GM18951 (cell line): ENCODE measurements at regions not wholly inside any gene's neighbourhood (a gene's known extent, or its start where the extent isn't known, plus 50 kb on each side); places are given as distances from the start of the nearest gene placed in this dataset.

ENCODE experiments used
- POLR2A ChIP-seq: IDR thresholded peaks from 4 replicates; pipeline ENCODE4 v1.6.1; 2011; ENCODE audit warnings: mild to moderate bottlenecking; ENCODE audit not compliant: insufficient read length, insufficient read depth; ENCODE audit errors: extremely low read depth
- in situ Hi-C: fragments of 300-500 bp; cut with MboI; formaldehyde crosslinking; loops from one replicate; pipeline ENCODE4 v1.12.0; 2022; ENCODE audit warnings: low sequenced_read_pairs, mixed read lengths, inconsistent platforms; ENCODE audit not compliant: unreplicated experiment

DNA sequence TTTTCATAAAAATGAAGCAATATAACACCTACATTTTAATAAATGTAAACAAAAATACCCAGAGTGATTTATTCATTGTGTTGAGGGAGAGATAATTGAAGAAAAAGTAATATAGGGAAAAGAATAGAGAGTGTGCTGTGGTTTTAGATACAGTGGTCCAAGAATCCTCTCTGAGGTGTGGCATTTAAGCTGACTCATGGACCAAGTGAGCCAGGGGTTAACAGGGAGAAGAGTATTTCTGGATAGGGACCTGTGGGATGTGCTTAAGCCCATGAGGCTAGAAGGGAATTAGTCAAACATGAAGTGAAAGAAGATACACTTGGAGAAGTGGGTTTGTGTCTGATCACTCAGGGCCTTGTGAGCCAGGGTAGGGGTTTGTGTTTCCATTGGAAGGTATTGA lies 680.7 kb upstream of the GRM7 start:
- no peak for TF ChIP-seq POLR2A

DNA sequence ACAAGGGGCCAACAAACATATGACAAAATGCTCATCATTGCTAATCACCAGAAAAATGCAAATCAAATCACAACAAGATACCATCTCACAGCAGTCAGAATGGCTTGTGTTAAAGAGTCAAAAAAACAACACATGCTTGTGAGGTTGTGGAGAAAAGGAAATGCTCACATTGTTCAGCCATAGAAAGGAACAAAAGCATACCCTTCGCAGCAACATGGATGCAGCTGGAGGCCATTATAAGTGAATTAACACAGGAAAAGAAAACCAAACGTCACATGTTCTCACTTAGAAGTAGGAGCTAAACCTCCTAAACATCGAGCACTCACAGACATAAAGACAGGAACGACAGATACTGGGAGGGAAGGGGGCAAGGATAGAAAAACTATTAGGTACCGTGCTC lies 678.4 kb upstream of the GRM7 start:
- TF ChIP-seq POLR2A, result no peak
- in situ Hi-C loops, result no loop called here

More for the DNA sequence above, 680.7 kb upstream of the GRM7 start:
- in situ Hi-C loops, result no loop called here

- in situ Hi-C loops, result no loop called here
- TF ChIP-seq POLR2A, result no peak
Measured at GRCh38 chr3:6182909-6183308, 678.0 kb upstream of the GRM7 start.

DNA sequence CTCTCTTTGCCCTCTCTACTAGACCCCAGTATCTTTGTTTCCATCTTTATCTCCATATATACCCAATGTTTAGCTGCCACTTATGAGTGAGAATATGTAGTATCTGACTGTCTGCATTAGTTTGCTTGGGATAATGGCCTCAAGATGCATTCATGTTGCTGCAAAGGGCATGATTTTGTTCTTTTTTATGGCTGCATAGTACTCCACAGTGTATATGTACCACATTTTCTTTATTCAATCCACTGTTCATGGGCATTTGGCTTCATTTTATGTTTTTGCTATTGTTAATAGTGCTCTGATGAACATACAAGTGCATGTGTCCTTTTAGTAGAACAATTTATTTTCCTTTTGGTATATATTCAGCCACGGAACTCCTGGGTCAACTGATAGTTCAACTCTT lies 671.5 kb upstream of the GRM7 start:
- no peak for TF ChIP-seq POLR2A
- in situ Hi-C loops, result no loop called here

GRCh38 chr3:6204891-6205290 lies 656.0 kb upstream of the GRM7 start:
- in situ Hi-C loops, result no loop called here
- no peak for TF ChIP-seq POLR2A

DNA sequence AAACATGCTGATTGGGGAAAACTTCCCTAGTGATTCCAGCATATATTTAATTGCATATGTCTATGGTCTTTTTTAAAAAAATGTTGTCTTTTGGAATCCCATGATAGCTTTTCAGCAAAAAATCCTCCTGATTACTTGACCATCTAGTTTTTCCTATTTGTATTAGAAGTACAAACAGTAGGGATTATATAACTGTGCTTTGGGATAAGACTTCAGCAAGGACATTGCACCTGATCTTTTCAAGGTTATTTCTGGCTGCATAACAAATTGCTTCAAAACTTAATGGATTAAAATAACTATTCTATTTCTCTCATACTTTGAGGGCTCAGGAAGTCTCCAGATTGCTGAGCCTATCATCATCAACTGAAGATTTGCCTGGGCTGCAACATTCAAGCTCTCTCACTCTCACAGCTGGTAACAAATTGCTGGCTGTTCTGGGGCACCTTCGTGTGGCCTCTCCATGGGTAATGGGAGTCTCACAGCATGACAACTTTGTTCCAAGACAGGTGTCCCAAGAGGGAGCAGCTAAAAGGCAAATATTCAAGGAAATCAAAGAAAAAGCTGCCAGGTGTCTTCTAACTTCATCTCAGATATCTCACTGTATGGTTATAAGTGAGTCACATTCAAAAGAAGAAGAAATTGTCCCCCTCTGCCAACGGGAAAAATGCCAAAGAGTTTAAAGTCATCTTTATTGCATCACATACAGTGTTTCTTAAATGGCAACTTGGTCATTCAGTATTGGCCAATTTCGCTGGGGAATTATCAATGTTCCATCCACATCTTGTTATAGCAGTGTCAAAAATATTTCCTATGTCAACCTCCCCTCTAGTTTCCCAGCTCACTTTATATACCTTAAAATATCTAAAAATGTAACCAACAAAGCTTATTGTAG lies 644.5 kb upstream of the GRM7 start:
- in situ Hi-C loops, result no loop called here
- no peak for TF ChIP-seq POLR2A

DNA sequence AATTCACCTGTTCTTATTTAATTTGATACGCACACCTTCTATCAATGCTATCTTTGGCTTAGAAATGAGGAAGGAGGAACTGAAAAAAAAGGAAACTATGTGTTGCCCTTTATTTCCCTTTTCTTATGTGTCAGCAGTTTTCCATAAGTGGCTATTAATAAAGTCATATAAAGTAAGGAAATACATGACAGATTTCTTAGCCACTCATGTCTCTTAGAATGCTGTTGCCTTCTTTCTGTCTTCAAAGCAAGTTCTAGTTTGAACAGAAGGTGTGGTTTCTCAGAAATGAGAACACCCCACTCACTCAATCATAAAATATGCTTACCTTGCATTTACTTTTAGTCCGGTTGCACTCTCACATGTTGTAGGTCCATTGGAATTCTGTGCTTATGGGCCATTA lies 640.5 kb upstream of the GRM7 start:
- in situ Hi-C loops, result no loop called here
- TF ChIP-seq POLR2A, result no peak

DNA sequence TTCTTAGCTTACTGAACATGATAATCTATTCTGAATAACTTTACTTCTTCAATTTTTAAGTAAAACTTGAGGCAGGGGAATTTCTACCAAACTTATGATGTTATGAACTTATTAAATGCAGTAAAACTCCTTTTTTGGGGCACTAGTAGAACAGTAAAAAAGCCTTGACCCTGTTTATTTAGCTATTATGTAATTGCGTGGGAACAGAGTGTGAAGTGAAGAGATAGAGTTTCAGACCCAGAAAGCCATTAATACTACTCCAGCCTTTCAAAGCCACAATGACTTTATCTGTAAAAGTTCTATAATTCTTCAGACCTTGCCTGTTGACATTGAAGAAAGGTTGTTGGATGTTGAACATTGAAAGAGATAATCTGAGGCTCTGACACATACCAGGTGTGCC lies 638.8 kb upstream of the GRM7 start:
- in situ Hi-C loops, result no loop called here

GRCh38 chr3:6223572-6223971 lies 637.3 kb upstream of the GRM7 start:
- TF ChIP-seq POLR2A, result no peak
- in situ Hi-C loops, result no loop called here

More for the DNA sequence above, 638.8 kb upstream of the GRM7 start:
- TF ChIP-seq POLR2A, result no peak

DNA sequence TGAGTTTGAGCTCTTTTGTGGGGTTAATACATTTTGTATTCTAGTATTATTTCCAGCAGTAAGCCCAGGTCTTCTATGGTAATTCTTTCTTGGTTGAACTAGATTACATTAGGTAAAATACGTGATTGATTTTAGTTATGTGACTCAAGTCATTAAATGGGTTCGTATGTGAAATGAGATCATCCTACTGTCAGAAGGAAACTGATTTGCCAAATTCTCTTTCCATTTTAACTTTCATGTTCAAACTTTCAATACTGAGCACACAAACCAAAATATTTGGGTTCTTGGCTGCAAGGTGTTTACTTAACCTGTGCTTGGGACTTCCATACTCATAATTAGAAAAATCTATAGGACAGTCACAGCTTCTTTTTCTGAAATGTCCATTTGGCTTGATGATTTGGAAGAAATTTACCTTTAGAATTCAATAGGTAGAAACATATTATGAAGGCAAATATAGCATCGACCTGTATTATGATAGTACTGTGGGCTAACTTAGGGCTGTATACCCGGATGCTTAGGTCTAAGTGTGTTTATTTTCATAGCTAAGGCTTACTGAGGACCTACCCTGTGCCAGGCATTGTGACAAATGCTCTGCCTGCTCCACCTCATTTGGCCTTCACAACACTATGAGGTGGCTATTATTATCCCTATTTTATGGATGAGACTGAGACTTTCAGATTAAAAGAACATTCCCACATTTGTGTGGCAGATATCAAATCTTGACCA lies 631.8 kb upstream of the GRM7 start:
- in situ Hi-C loops, result no loop called here
- TF ChIP-seq POLR2A, result no peak

DNA sequence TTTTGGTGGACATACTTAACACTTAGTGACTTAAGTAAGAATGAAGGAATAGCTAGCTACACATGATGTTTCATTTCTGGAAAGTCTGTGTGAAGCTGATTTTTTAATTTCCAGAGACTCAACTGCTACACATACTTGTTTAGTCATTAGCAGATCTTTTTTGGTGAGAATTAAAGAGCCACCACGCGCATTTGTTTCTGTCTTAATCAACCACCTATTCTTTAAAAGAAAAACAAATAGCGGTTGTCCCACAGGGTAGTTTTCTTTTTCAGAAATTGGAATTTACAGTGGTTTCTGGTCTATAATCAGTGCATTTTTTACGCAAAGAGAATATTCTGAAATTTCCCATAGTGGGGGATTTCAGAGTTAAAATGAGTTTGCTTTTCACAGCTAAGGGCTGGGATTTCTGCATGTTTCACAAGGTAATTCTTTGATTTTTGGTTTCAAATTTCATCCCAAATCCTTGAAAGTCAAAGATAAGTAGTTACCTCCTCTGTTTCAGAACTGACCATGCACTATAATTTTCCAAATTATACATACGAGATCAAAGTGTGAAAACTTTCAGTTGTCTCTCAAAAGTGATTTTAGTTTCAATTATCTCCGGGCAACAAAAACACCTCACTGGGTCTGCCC lies 631.0 kb upstream of the GRM7 start:
- TF ChIP-seq POLR2A, result no peak
- in situ Hi-C loops, result no loop called here

- TF ChIP-seq POLR2A, result no peak
- in situ Hi-C loops, result no loop called here
Measured at GRCh38 chr3:6242104-6242503, 618.8 kb upstream of the GRM7 start.

DNA sequence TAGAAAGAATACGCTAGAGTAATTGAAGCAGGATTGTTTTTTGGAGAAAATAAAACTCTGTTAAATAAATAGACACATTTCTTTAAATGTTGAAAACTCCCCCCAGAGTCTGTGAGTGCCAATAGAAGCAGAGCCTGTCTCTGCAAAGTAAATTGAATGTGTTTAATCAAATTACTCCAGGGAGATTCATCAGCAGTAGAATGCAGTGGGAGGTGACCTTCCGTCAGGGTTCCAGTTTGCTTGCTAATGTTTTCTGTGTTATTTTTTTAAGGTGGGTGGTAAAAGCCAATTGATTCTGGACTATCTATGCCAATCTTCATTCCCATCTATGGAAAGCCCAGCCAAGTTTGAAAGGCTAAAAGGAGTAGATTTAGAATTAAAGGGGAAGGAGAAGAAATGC lies 612.4 kb upstream of the GRM7 start:
- in situ Hi-C loops, result no loop called here
- TF ChIP-seq POLR2A, result no peak
